HepG2 (cell line): ENCODE measurements at regions not wholly inside any gene's neighbourhood (a gene's known extent, or its start where the extent isn't known, plus 50 kb on each side); places are given as distances from the start of the nearest gene placed in this dataset.

Source experiments
- ATF1 ChIP-seq: IDR thresholded peaks from 2 replicates; pipeline ENCODE4 v1.6.1; 2016; ENCODE audit warnings: mild to moderate bottlenecking, control low read depth
- ELF3 ChIP-seq: IDR thresholded peaks from 2 replicates; pipeline ENCODE4 v1.6.1; 2016; ENCODE audit warnings: missing genetic modification reagents, missing compliant biosample characterization
- POLR2A ChIP-seq, 2 experiments: IDR thresholded peaks; 2 replicates each; pipeline ENCODE4 v1.6.1; 2011; ENCODE audit warnings: low read depth in 2 of 2, low read length in 2 of 2, mild to moderate bottlenecking in 1 of 2, moderate library complexity in 1 of 2; ENCODE audit not compliant: insufficient read depth in 1 of 2
- RORA ChIP-seq: sonication (generic); formaldehyde crosslinking; IDR thresholded peaks from 2 replicates; pipeline ENCODE4 v1.5.0; 2020; ENCODE audit warnings: mild to moderate bottlenecking, missing genetic modification reagents, moderate library complexity
- TCF12 ChIP-seq, 2 experiments: fragments of 450-650 bp in 1 of 2; sonication (generic) in 1 of 2; formaldehyde crosslinking in 1 of 2; IDR thresholded peaks; 2 replicates each; pipeline versions ENCODE4 v1.6.1 to v1.8.0; 2017 to 2022; ENCODE audit warnings: antibody characterized with exemption in 1 of 2, mild to moderate bottlenecking in 1 of 2, missing genetic modification reagents in 1 of 2, moderate library complexity in 1 of 2
- TEAD3 ChIP-seq: optimal IDR thresholded peaks from 2 replicates; pipeline ENCODE3; 2016; ENCODE audit warnings: borderline replicate concordance
- ZNF790 ChIP-seq: sonication (generic); formaldehyde crosslinking; IDR thresholded peaks from 2 replicates; pipeline ENCODE4 v1.8.0; 2022; ENCODE audit warnings: missing genetic modification reagents, mild to moderate bottlenecking, borderline replicate concordance
- ZNF850 ChIP-seq: sonication (generic); formaldehyde crosslinking; conservative IDR thresholded peaks from 2 replicates; pipeline ENCODE4 v1.9.0; 2021; ENCODE audit warnings: mild to moderate bottlenecking, missing genetic modification reagents
- ZSCAN21 ChIP-seq: sonication (generic); formaldehyde crosslinking; IDR thresholded peaks from 2 replicates; pipeline ENCODE4 v1.8.0; 2022; ENCODE audit warnings: mild to moderate bottlenecking, missing genetic modification reagents, moderate library complexity, borderline replicate concordance
- TF ChIP-seq, protein P1 (sequence below): sonication (generic); formaldehyde crosslinking; IDR thresholded peaks from 2 replicates; pipeline ENCODE4 v1.9.0; 2021; ENCODE audit warnings: mild to moderate bottlenecking, missing genetic modification reagents

DNA sequence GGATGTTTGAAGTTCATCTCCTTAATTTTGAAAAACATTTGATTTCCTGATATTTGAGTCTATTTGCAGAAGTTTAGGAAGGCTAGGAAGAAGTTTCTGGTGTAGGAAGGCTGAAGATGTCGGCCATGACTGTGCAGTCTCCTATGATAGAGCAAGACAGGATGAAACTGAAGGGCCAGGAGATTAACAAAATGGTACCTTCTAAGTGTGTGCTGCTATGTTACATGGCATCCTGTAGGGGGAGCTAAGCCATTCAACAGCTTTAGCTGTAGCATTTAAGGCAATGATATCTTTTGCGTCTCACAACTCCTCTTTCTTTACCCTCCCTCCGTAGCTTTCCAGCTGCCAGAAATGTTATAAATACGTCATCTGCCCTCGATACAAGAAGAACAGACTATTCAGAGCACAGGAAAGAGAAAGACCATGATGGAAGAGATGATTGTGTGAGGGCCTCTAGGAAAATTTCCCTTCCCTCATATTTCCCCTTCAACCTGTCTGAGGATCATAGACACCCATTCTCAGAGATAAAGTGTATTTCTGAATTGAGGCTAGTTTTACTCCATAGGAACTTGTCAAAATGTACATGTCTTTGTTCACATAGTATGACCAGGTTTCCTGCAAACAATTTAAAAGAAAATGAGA lies 61.1 kb downstream of the XCL1 start (continued):
- TF ChIP-seq, protein P1, sequence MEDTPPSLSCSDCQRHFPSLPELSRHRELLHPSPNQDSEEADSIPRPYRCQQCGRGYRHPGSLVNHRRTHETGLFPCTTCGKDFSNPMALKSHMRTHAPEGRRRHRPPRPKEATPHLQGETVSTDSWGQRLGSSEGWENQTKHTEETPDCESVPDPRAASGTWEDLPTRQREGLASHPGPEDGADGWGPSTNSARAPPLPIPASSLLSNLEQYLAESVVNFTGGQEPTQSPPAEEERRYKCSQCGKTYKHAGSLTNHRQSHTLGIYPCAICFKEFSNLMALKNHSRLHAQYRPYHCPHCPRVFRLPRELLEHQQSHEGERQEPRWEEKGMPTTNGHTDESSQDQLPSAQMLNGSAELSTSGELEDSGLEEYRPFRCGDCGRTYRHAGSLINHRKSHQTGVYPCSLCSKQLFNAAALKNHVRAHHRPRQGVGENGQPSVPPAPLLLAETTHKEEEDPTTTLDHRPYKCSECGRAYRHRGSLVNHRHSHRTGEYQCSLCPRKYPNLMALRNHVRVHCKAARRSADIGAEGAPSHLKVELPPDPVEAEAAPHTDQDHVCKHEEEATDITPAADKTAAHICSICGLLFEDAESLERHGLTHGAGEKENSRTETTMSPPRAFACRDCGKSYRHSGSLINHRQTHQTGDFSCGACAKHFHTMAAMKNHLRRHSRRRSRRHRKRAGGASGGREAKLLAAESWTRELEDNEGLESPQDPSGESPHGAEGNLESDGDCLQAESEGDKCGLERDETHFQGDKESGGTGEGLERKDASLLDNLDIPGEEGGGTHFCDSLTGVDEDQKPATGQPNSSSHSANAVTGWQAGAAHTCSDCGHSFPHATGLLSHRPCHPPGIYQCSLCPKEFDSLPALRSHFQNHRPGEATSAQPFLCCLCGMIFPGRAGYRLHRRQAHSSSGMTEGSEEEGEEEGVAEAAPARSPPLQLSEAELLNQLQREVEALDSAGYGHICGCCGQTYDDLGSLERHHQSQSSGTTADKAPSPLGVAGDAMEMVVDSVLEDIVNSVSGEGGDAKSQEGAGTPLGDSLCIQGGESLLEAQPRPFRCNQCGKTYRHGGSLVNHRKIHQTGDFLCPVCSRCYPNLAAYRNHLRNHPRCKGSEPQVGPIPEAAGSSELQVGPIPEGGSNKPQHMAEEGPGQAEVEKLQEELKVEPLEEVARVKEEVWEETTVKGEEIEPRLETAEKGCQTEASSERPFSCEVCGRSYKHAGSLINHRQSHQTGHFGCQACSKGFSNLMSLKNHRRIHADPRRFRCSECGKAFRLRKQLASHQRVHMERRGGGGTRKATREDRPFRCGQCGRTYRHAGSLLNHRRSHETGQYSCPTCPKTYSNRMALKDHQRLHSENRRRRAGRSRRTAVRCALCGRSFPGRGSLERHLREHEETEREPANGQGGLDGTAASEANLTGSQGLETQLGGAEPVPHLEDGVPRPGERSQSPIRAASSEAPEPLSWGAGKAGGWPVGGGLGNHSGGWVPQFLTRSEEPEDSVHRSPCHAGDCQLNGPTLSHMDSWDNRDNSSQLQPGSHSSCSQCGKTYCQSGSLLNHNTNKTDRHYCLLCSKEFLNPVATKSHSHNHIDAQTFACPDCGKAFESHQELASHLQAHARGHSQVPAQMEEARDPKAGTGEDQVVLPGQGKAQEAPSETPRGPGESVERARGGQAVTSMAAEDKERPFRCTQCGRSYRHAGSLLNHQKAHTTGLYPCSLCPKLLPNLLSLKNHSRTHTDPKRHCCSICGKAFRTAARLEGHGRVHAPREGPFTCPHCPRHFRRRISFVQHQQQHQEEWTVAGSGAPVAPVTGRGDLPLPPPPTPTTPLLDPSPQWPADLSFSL (CRISPR knock-in tag): no peak
- TF ChIP-seq POLR2A (IDR thresholded peaks at IDR 0.05; ENCODE audit: insufficient read depth in 1 of 2, low read depth in 2 of 2, low read length in 2 of 2): no peak
- TF ChIP-seq RORA (CRISPR knock-in tag): no peak
- TF ChIP-seq ZNF850: no peak
- no peak for TF ChIP-seq ZSCAN21
- no peak for TF ChIP-seq TCF12 (IDR thresholded peaks at IDR 0.05)
- TF ChIP-seq TCF12 (CRISPR knock-in tag; IDR thresholded peaks at IDR 0.05): no peak
- 0 out of 2 replicates have a peak, but pooled peaks have one; percentile 22 for TF ChIP-seq ELF3
- TF ChIP-seq ATF1 (CRISPR knock-in tag): no peak
- no peak for TF ChIP-seq ZNF790 (CRISPR knock-in tag)
- peak; percentile 80 for TF ChIP-seq TEAD3 (CRISPR knock-in tag)
